ENCODE measurements at regions not wholly inside any gene's neighbourhood (a gene's known extent, or its start where the extent isn't known, plus 50 kb on each side); places are given as distances from the start of the nearest gene placed in this dataset.
A peak's percentile ranks its signal among the peaks of the same experiment; 100 is the strongest.
"Not testable (repeated sequence)": the region's sequence is repeated elsewhere in the genome, so short reads cannot be mapped to it uniquely, and the experiment has no call there.

- TF ChIP-seq, protein P1, sequence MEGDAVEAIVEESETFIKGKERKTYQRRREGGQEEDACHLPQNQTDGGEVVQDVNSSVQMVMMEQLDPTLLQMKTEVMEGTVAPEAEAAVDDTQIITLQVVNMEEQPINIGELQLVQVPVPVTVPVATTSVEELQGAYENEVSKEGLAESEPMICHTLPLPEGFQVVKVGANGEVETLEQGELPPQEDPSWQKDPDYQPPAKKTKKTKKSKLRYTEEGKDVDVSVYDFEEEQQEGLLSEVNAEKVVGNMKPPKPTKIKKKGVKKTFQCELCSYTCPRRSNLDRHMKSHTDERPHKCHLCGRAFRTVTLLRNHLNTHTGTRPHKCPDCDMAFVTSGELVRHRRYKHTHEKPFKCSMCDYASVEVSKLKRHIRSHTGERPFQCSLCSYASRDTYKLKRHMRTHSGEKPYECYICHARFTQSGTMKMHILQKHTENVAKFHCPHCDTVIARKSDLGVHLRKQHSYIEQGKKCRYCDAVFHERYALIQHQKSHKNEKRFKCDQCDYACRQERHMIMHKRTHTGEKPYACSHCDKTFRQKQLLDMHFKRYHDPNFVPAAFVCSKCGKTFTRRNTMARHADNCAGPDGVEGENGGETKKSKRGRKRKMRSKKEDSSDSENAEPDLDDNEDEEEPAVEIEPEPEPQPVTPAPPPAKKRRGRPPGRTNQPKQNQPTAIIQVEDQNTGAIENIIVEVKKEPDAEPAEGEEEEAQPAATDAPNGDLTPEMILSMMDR (IDR thresholded peaks at IDR 0.05), result not testable (repeated sequence)
- not testable (repeated sequence) for TF ChIP-seq POLR2A (IDR thresholded peaks at IDR 0.05; ENCODE audit: low read length); CHD2 (IDR thresholded peaks at IDR 0.05; ENCODE audit: low read length, partially characterized antibody); SMC3 (IDR thresholded peaks at IDR 0.05); EP300 (IDR thresholded peaks at IDR 0.05); HOXB5 (CRISPR knock-in tag; IDR thresholded peaks at IDR 0.05); RAD21 (conservative IDR thresholded peaks at IDR 0.05 in 1 of 2, IDR thresholded peaks at IDR 0.05 in 1 of 2); BHLHE40 (IDR thresholded peaks at IDR 0.05; ENCODE audit: low read depth, low read length); RNF2 (IDR thresholded peaks at IDR 0.05; ENCODE audit: borderline replicate concordance, low read depth); HDAC2 (IDR thresholded peaks at IDR 0.05); JUN (IDR thresholded peaks at IDR 0.05)
- 0 out of 2 replicates have a peak, but pooled peaks have one; percentile 23 for TF ChIP-seq JUNB (IDR thresholded peaks at IDR 0.05)
Observed at GRCh38 chr2:87455209-87455853, 292.6 kb upstream of the PLGLB2 start.
